Posterior cingulate gyrus (tissue), 11 donors: ENCODE measurements at regions not wholly inside any gene's neighbourhood (a gene's known extent, or its start where the extent isn't known, plus 50 kb on each side); places are given as distances from the start of the nearest gene placed in this dataset.
"Not testable (repeated sequence)": the region's sequence is repeated elsewhere in the genome, so short reads cannot be mapped to it uniquely, and the experiment has no call there.

Experiments used
- DNase-seq, 10 donors: peaks; one replicate each; pipeline versions ENCODE4 v3.0.0 to v3.0.0-alpha.2; 2020 to 2021; ENCODE audit warnings: mixed read lengths in 3 of 10
- intact Hi-C: fragments of 100-400 bp; cut with DNase I; formaldehyde crosslinking; loops from one replicate; pipeline ENCODE4 v1.15.1; 2023

DNA sequence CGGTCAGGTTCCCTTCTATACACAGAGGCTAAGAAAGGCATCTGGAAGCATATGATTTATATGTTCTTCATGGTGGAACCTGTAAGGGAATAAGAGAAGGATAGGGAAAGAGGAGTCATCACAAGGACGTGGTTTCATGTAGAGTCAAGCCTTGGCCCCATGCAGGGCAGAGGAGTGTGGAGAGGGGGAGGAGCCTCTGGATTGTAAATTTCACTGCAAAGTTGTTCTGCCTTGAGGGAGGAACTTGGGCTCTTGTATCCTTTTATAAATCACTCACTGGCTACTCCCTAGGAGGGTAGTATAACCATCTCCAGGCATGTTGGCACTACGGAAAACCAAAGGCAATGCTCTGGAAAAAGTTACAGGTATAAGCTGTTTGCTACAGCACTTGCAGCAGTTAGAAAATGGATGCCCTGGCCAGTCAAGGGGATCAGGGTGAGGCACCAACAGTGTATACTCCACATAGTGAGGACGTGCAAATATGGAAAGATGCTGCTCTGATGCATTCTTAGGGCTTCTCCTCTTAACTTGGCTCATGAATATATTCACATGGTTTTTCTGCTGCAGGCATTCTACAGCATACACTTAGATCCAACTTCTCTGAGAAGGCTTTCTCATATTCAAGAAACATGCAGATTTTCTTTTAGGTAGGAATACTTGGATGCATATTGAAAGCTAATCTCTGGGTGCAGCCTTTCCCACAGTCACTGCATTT lies 60.3 kb upstream of the ZNF81 start:
- no peak for DNase-seq
- intact Hi-C loops, result no loop called here

DNA sequence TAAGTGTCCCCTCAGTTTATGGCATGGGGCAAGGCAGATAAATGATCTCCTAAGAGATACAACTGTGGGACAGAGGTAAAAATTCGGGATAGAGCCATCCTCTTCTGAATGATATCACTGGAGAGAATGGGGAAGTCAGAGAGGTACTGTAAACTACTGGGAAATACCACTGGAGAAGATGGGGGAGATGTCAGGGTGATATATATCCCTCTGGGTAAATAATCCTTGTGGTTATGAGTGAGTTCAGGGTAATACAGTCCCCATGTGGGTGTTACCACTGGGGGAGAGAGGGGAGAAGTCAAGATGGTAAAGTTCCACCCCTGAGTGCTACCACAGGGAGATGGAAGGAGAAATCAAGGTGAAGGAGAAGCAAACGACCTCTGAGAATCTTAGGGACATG lies 63.9 kb upstream of the ZNF81 start:
- intact Hi-C loops, result no loop called here
- no peak for DNase-seq

DNA sequence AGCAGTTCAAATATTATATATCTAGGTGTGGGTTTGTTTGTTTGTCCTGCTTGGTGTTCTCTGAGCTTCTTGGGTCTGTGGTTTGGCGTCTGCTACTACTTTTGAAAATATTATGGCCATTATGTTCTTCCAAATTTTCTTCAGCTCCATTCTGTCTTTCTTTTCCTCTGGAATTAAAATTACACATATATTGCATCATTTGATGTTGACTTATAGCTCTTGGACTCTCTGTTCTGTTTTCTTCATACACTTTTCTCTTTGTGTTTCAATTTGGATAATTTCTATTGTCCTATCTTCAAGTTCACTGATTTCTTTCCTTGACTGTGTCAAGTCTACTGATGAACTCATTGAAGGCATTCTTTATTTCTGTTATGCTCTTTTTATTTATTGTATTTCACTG lies 65.2 kb upstream of the ZNF81 start:
- no peak for DNase-seq
- intact Hi-C loops, result no loop called here

DNA sequence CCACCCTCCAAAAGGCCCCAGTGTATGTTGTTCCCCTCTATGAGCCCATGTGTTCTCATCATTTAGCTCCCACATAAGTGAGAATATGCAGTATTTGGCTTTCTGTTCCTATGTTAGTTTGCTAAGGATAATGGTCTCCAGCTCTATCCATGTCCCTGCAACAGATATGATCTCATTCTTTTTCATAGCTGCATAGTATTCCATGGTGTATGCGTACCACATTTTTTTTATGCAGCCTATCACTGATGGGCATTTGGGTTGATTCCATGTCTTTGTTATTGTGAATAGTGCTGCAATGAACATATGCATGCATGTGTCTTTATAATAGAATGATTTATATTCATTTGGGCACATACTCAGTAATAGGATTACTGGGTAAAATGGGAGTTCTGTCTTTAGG lies 73.9 kb upstream of the ZNF81 start:
- intact Hi-C loops, DNase-seq: not testable (repeated sequence)

DNA sequence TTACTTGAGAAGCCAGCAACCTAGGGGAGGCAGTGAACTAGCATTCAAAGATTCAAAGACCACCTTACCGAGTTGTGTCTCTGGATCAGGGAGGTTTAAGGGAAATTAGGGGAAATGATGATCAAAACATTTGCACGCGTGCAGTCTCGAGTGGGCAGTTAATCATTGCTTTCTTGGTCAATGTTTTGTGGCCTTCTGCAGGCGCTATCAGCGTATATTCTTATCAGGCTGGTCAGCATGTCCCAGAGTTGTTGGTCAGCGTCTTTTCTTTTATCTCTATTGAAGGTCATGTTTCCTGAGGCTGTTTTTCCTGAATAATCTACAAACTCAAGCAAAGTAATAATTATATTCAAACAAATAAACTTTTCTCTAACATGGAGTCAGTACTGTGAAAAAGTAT lies 84.0 kb upstream of the ZNF81 start:
- intact Hi-C loops, result no loop called here

DNA sequence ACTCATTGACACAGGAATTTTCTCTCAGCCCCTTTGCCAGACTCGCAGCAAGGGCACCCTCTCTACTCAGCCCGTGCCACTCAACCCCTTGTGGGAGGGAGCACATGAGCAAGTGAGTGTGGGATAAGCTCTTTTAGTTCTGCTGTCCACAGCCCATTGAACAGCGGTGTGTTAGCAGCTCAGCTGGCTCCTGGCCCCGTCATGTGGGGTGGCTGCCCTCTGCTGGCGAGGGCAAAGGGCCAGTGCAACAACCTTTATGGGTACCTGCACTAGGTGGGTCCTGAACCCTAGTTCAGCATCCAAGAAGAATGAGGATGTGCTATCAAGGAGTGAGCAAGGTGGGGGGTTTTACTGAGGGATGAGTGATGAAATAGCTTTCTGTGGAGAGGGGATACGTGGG lies 85.0 kb upstream of the ZNF81 start:
- intact Hi-C loops, result no loop called here
- DNase-seq, result peak in 1 of 10 donors; percentile 10

More for the DNA sequence above, 84.0 kb upstream of the ZNF81 start:
- DNase-seq, result no peak

DNA sequence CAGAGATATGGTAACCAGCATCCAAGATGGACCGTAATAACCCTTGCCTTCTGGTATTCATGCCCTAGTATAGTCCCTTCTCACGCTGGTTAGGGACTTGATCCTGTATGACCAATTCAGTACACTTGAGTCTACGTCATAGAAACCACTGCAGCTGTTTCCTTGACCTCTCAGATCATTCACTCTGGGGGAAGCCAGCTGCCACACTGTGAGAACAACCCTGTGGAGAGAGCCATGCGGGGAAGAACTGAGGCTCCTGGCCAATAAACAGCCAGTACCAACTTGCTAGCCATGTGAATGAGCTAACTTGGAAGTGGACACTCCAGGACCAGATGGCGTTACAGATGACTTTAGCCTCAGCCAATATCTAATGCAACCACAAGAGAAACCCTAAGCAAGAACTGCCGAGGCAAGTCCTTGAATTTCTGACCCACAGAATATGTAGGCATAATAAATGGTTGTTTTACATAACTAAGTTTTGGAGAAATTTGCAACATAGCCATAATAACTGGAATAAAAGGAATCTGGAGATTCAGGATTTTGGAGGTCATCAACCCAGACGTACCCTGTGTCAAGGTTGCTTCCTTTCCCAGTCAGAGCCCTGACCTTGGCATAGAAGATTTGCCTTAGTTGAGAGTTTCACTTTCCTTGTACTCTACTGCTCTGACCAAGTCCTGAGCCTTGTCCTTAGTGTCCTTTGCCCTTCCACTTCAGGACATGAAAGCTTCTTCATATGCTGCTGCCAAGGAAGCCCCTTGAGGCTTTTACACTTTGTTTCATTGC lies 87.3 kb upstream of the ZNF81 start:
- intact Hi-C loops, result no loop called here
- no peak for DNase-seq

DNA sequence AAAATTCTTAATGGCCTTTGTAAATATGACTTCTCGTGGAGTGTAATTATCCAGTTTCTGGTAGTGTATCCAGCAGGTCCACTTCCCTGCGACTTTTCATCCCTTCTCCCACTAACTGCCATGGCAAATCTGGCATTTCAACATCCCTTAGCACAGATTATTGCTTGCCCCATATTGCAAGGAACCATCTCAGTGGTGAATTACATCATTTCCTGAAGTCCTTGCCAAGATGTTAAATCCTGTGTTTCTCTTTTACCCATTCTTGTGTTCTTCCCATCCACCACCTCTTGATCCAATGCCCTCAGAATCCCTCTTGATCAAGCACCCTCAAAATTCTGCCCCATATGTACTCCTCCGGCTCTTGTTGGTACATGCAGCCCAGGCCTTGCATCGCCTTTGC lies 88.1 kb upstream of the ZNF81 start:
- intact Hi-C loops, result no loop called here
- no peak for DNase-seq

DNA sequence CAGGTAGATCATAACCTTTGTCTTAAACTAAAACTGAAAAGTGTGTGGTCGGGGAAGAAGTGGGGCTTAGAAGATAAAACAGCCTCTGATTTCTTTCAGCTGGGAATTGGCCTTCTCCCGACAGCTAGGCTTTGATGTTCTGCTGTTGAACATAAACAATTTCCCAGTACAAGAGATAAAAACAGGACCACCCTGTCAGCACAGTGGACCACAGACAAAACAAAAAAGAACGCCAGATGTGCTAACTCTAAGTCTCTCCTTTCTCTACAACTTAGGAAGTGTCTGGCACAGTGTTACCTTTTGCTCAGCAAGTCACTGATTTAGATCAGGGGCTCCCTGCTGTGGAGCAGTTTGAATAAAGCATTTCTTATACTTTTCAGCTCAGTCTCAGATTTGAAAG lies 87.5 kb upstream of the UXT start:
- intact Hi-C loops, result no loop called here

DNA sequence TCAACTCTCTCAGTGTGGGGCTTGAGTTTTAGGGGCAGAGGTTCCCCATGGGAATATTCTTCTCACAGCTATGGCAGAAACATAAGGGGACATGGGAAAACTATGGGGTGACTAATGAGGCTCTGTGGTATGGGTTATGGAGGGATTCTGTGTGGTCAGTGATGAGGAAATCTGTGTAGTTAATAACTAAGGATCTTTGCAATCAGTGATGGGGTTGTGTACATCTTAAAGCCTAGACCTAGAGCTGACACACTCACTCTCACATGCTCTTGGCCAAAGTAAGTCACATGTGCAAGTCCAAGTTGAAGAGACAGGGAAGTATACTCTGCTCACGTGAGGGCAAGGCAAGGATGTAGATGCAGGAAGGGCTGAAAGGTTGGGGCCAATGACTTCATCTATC lies 86.4 kb upstream of the UXT start:
- intact Hi-C loops, result no loop called here
- no peak for DNase-seq

More for the DNA sequence above, 87.5 kb upstream of the UXT start:
- no peak for DNase-seq

DNA sequence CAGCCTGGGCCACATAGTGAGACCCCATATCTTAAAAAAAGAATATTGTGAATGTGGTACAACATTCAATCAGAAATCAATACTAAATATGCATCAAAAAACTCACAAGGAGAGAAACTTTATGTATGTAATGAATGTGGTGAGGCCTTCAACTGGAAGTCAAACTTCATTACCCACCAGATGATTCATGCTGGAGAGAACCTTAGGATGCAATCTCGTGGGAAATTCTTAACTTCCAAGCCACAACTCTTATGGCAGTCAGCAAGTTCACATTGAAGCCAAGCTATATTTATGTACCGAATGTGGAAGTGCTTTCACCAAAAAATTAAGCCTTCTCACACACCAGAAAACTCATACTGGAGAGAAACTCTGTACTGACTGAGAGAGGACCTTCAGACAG lies 84.5 kb upstream of the UXT start:
- intact Hi-C loops, result no loop called here
- no peak for DNase-seq

DNA sequence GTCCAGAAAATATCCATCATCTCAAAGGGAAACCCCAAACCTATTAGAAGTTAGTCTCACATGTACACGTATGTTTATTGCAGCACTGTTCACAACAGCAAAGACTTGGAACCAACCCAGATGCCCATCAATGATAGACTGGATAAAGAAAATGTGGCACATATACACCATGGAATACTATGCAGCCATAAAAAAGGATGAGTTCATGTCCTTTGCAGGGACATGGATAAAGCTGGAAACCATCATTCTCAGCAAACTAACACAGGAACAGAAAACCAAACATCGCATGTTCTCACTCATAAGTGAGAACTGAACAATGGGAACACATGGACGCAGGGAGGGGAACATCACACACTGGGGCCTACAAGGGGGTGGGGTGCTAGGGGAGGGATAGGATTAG lies 79.9 kb upstream of the UXT start:
- intact Hi-C loops, DNase-seq: not testable (repeated sequence)

DNA sequence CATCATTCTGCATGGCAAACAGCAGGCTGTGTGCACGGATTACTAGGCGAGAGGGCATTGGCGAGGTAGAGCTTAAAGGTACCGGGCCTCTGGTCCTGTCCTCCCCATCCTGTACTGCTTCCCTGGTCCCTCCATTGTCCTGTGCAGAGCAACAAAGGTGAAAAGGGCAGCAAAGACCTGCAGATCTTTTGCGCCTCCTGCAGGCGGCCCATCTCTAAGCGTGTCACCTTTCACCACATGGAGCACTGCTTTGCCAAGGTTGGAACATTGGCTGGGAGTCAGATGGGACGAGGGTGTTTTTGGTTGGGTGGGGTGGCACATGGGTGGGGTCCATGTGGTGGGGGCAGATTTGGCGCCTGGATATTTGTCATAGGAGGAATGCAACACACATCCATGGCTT lies 64.7 kb upstream of the UXT start:
- intact Hi-C loops, result no loop called here
- no peak for DNase-seq

DNA sequence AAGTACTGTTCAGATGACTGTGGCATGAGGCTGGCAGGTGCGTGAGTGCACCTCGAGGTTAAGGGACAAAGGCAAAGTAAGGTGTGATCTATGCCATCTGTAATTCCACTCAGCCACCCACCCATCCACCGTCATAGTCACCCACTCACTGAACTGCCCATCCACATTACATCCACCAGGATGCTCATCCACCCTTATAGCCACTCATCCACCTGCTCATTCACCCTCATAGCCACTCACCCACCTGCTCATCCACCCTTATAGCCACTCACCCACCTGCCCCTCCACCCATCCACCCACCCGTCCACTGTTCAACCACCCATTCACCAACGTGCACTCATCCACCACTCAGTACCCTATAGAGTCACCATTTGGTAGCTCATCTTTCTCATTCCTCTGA lies 64.1 kb upstream of the UXT start:
- intact Hi-C loops, result no loop called here
- no peak for DNase-seq

DNA sequence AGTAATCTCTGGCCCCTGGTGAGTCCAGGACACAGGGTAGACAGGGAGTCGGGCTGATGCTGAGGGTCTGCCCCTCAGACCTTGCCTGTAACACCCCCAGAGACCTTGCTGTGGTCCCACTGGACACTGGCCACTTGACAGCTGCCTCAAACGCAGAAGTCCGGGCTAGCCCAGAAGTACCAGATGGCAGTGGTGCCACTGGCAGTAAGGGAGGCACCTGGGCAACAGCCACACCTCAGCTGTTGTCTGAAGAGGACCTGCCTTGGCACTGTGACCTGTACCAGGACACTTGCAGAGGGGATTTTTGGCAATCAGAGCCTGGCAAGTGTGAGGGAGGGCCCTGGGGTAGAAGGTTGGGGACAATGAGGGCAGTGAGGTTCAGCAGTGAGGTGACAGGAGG lies 63.3 kb upstream of the UXT start:
- intact Hi-C loops, result no loop called here
- DNase-seq, result no peak

DNA sequence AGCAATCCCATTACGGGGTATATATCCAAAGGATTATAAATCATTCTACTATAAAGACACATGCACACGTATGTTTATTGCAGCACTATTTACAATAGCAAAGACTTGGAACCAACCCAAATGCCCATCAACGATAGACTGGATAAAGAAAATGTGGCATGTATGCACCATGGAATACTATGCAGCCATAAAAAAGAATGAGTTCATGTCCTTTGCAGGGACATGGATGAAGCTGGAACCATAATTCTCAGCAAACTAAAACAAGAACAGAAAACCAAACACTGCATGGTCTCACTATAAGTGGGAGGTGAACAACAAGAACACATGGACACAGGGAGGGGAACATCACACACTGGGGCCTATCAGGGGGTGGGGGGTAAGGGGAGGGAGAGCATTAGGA lies 56.1 kb upstream of the UXT start:
- intact Hi-C loops, DNase-seq: not testable (repeated sequence)

DNA sequence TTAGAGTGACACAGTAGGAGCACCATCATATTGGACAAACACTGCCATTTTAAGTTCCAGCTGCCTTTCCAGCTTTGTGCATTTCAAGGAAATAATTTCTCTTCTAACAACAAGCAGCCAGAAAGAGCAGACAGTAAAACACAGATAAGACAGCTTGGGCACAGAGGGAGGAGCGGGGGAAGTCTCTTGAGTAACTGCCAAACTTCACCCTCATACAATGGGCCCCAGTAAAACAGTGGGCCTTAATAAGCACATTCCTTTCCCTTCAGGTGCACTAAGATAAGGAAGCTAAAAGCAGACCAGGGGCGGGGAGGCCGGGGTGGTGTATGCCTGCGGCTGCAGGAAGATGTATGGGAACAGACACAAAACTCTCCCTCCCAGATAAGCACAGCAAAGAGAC lies 53.7 kb upstream of the UXT start:
- intact Hi-C loops, DNase-seq: not testable (repeated sequence)

DNA sequence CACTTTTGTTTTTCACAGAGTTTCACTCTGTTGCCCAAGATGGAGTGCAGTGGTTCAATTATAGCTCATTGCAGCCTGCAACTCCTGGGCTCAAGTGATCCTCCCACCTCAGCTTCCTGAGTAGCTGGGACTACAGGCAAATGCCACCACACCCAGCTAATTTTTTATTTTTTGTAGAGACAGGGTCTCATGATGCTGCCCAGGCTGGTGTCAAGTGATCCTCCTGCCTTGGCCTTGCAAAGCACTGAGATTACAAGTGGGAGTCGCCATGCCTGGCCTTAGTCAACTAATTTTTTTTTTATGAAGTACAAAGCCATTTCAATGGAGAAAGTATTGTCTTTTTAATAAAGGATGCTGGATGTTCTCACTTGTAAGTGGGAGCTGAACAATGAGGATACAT lies 51.3 kb upstream of the UXT start:
- intact Hi-C loops, result no loop called here
- no peak for DNase-seq
